H1 (cell line): ENCODE measurements at regions not wholly inside any gene's neighbourhood (a gene's known extent, or its start where the extent isn't known, plus 50 kb on each side); places are given as distances from the start of the nearest gene placed in this dataset.

Experiments used
- CTCF ChIA-PET: fragments of 300-600 bp; sonication (Branson Sonifier 250); formaldehyde crosslinking; loops from one replicate; lab custom pipeline; 2021; ENCODE audit not compliant: partially characterized antibody; lab: Charles Lee
- POLR2A ChIA-PET: fragments of 300-600 bp; sonication (Branson Sonifier 250); formaldehyde crosslinking; loops from one replicate; lab custom pipeline; 2021; ENCODE audit warnings: inconsistent platforms; ENCODE audit not compliant: partially characterized antibody; lab: Charles Lee
- DNase-seq, 2 experiments: peaks; one replicate each; pipeline versions ENCODE4 v3.0.0 to v3.0.0-alpha.2; 2010 to 2022; ENCODE audit warnings: low spot score in 2 of 2, low read depth in 1 of 2, mixed read lengths in 1 of 2
- FAIRE-seq: peaks from 2 replicates; lab custom pipeline; 2011; peaks lifted over from hg19 to GRCh38; lab: Jason Lieb, UNC
- H2AFZ ChIP-seq: 2 replicates; pipeline ENCODE4 v1.8.1; 2012; ENCODE audit warnings: low read length, inconsistent platforms
- H2AK5ac ChIP-seq: 2 replicates; pipeline ENCODE4 v1.6.1; 2013; ENCODE audit warnings: low read depth, low read length
- H2BK120ac ChIP-seq: replicated peaks from 2 replicates; pipeline ENCODE3; 2013; ENCODE audit warnings: low read depth, low read length, inconsistent platforms
- H2BK12ac ChIP-seq: 2 replicates; pipeline ENCODE4 v1.6.1; 2013; ENCODE audit warnings: low read depth, low read length
- H2BK15ac ChIP-seq: 2 replicates; pipeline ENCODE4 v1.6.1; 2013; ENCODE audit warnings: low read length
- H2BK20ac ChIP-seq: 2 replicates; pipeline ENCODE4 v1.6.1; 2013; ENCODE audit warnings: low read length
- H2BK5ac ChIP-seq: 2 replicates; pipeline ENCODE4 v1.6.1; 2013; ENCODE audit warnings: low read depth, low read length
- H3K14ac ChIP-seq: 2 replicates; pipeline ENCODE4 v1.6.1; 2013; ENCODE audit warnings: inconsistent platforms; ENCODE audit not compliant: insufficient read length
- H3K18ac ChIP-seq: 2 replicates; pipeline ENCODE4 v1.6.1; 2013; ENCODE audit warnings: low read length; ENCODE audit errors: extremely low read depth
- H3K23ac ChIP-seq: 2 replicates; pipeline ENCODE4 v1.6.1; 2013; ENCODE audit warnings: inconsistent platforms; ENCODE audit not compliant: insufficient read length
- H3K23me2 ChIP-seq: 2 replicates; pipeline ENCODE4 v1.6.1; 2013; ENCODE audit warnings: low read depth, low read length
- H3K27ac ChIP-seq: 2 replicates; pipeline ENCODE4 v1.6.1; 2011; ENCODE audit warnings: low read depth, low read length, inconsistent platforms
- H3K27me3 ChIP-seq, 4 experiments: replicated peaks in 1 of 4; 1 replicate in 1 of 4; 2 replicates in 3 of 4; pipeline versions ENCODE4 v1.6.1 to v1.8.1; 2011 to 2013; ENCODE audit warnings: low read length in 3 of 4, mild to moderate bottlenecking in 3 of 4, inconsistent platforms in 2 of 4, mixed read lengths in 2 of 4, moderate library complexity in 1 of 4; ENCODE audit not compliant: control insufficient read depth in 3 of 4, insufficient read depth in 3 of 4; ENCODE audit errors: extremely low read depth in 1 of 4
- H3K36me3 ChIP-seq, 4 experiments: 2 replicates each; pipeline versions ENCODE4 v1.6.1 to v1.8.1; 2011 to 2013; ENCODE audit warnings: mild to moderate bottlenecking in 4 of 4, low read length in 3 of 4, moderate library complexity in 2 of 4, control low read depth in 1 of 4, inconsistent platforms in 1 of 4; ENCODE audit not compliant: insufficient read depth in 4 of 4, control insufficient read depth in 2 of 4
- H3K4ac ChIP-seq: replicated peaks from 2 replicates; pipeline ENCODE3; 2013; ENCODE audit warnings: low read length, low read depth, mixed read lengths, inconsistent platforms; ENCODE audit not compliant: insufficient read length
- H3K4me1 ChIP-seq, 4 experiments: replicated peaks in 1 of 4; 1 replicate in 1 of 4; 2 replicates in 3 of 4; pipeline versions ENCODE4 v1.6.1 to v1.8.1; 2011 to 2013; ENCODE audit warnings: low read length in 3 of 4, inconsistent platforms in 2 of 4, mixed read lengths in 1 of 4; ENCODE audit not compliant: insufficient read depth in 4 of 4, control insufficient read depth in 3 of 4
- H3K4me2 ChIP-seq, 2 experiments: 2 replicates each; pipeline versions ENCODE4 v1.6.1 to v1.8.1; 2011 to 2013; ENCODE audit warnings: low read depth in 2 of 2, low read length in 2 of 2, control low read depth in 1 of 2, inconsistent platforms in 1 of 2, mild to moderate bottlenecking in 1 of 2; ENCODE audit not compliant: insufficient read depth in 1 of 2
- H3K4me3 ChIP-seq, 4 experiments: fragments of 200-600, 300-600 bp in 1 of 4; sonication (generic), shearing (Covaris generic), sonication (Bioruptor Twin) in 1 of 4; 2 replicates each; pipeline versions ENCODE4 v1.5.1 to v1.8.1; 2011 to 2016; ENCODE audit warnings: low read length in 4 of 4, low read depth in 3 of 4, control low read depth in 2 of 4, inconsistent platforms in 2 of 4, mild to moderate bottlenecking in 2 of 4, mixed read lengths in 1 of 4, moderate library complexity in 1 of 4; ENCODE audit not compliant: insufficient read depth in 2 of 4; ENCODE audit errors: extremely low read depth in 1 of 4
- H3K56ac ChIP-seq: replicated peaks from 2 replicates; pipeline ENCODE3; 2013; ENCODE audit warnings: low read depth, mild to moderate bottlenecking, mixed read lengths, low read length, inconsistent platforms; ENCODE audit not compliant: insufficient read length
- H3K79me1 ChIP-seq: 2 replicates; pipeline ENCODE4 v1.6.1; 2013; ENCODE audit warnings: low read depth, low read length, control low read depth
- H3K79me2 ChIP-seq, 2 experiments: 2 replicates each; pipeline versions ENCODE4 v1.6.1 to v1.8.1; 2012 to 2013; ENCODE audit warnings: low read length in 2 of 2, mild to moderate bottlenecking in 2 of 2, inconsistent platforms in 1 of 2; ENCODE audit not compliant: insufficient read depth in 2 of 2, control insufficient read depth in 1 of 2
- H3K9ac ChIP-seq, 4 experiments: replicated peaks in 1 of 4; 1 replicate in 1 of 4; 2 replicates in 3 of 4; pipeline versions ENCODE4 v1.6.1 to v1.8.1; 2011 to 2013; ENCODE audit warnings: low read depth in 3 of 4, low read length in 3 of 4, control low read depth in 2 of 4, mild to moderate bottlenecking in 2 of 4, moderate library complexity in 2 of 4, inconsistent platforms in 1 of 4; ENCODE audit errors: extremely low read depth in 1 of 4
- H3K9me3 ChIP-seq, 2 experiments: 2 replicates each; pipeline versions ENCODE4 v1.6.1 to v1.8.1; 2012 to 2013; ENCODE audit warnings: mild to moderate bottlenecking in 2 of 2, moderate library complexity in 2 of 2, control low read depth in 1 of 2, inconsistent platforms in 1 of 2, low read depth in 1 of 2, low read length in 1 of 2, mixed read lengths in 1 of 2; ENCODE audit not compliant: insufficient read depth in 2 of 2
- H4K20me1 ChIP-seq, 2 experiments: replicated peaks in 1 of 2; 2 replicates each; pipeline versions ENCODE3 to v1.8.1; 2011 to 2013; ENCODE audit warnings: inconsistent platforms in 2 of 2, low read length in 2 of 2, mild to moderate bottlenecking in 1 of 2; ENCODE audit not compliant: insufficient read depth in 2 of 2, control insufficient read depth in 1 of 2
- H4K5ac ChIP-seq: 2 replicates; pipeline ENCODE4 v1.6.1; 2013; ENCODE audit warnings: low read length, low read depth, mixed read lengths, inconsistent platforms; ENCODE audit not compliant: insufficient read length
- H4K8ac ChIP-seq: 2 replicates; pipeline ENCODE4 v1.8.0; 2013; ENCODE audit warnings: mild to moderate bottlenecking, moderate library complexity, low read length, inconsistent platforms; ENCODE audit not compliant: insufficient read depth; ENCODE audit errors: extremely low read depth
- H4K91ac ChIP-seq: replicated peaks from 2 replicates; pipeline ENCODE3; 2013; ENCODE audit warnings: low read length, mixed read lengths, inconsistent platforms; ENCODE audit not compliant: insufficient read length
- BACH1 ChIP-seq: IDR thresholded peaks from 2 replicates; pipeline ENCODE4 v1.6.1; 2012; ENCODE audit warnings: low read length, improper control_type of control experiment
- CHD1 ChIP-seq: IDR thresholded peaks from 2 replicates; pipeline ENCODE4 v1.6.1; 2012; ENCODE audit warnings: low read depth, low read length, improper control_type of control experiment
- GTF2F1 ChIP-seq: IDR thresholded peaks from 2 replicates; pipeline ENCODE4 v1.6.1; 2012; ENCODE audit warnings: low read depth, low read length, improper control_type of control experiment, borderline replicate concordance
- HDAC6 ChIP-seq: IDR thresholded peaks from one replicate; pipeline ENCODE4 v1.7.1; 2012; ENCODE audit warnings: low read depth, mild to moderate bottlenecking, inconsistent platforms, low read length, moderate library complexity
- MAX ChIP-seq: IDR thresholded peaks from 2 replicates; pipeline ENCODE4 v1.6.1; 2012; ENCODE audit warnings: inconsistent platforms
- SAP30 ChIP-seq: fragments of 300-600 bp; sonication (generic); IDR thresholded peaks from 2 replicates; pipeline ENCODE4 v1.7.1; 2012; ENCODE audit warnings: low read length, moderate library complexity, mild to moderate bottlenecking, inconsistent platforms; ENCODE audit not compliant: insufficient read depth, insufficient replicate concordance
- SP1 ChIP-seq: IDR thresholded peaks from 2 replicates; pipeline ENCODE4 v1.6.1; 2011; ENCODE audit warnings: low read depth, low read length
- YY1 ChIP-seq: IDR thresholded peaks from 2 replicates; pipeline ENCODE4 v1.6.1; 2011; ENCODE audit warnings: low read depth, mild to moderate bottlenecking, low read length
- ZNF274 ChIP-seq: IDR thresholded peaks from 2 replicates; pipeline ENCODE4 v1.7.0; 2012; ENCODE audit warnings: low read length, borderline replicate concordance; ENCODE audit errors: extremely low read depth
- WGBS, 2 experiments: shearing (Covaris generic) in 1 of 2; methylation state at CpG; one replicate each; pipeline versions ENCODE4 v1.1.6 to v1.1.7; 2013 to 2015; ENCODE audit warnings: low lambda C conversion rate in 2 of 2, mixed read lengths in 2 of 2, inconsistent platforms in 1 of 2, low coverage in 1 of 2, missing lambda C conversion rate in 1 of 2; ENCODE audit not compliant: insufficient replicate concordance in 2 of 2, insufficient coverage in 1 of 2, insufficient read length in 1 of 2; ENCODE audit errors: extremely low coverage in 1 of 2, missing lambda C conversion rate in 1 of 2; 5-methylcytosine and 5-hydroxymethylcytosine counted together

DNA sequence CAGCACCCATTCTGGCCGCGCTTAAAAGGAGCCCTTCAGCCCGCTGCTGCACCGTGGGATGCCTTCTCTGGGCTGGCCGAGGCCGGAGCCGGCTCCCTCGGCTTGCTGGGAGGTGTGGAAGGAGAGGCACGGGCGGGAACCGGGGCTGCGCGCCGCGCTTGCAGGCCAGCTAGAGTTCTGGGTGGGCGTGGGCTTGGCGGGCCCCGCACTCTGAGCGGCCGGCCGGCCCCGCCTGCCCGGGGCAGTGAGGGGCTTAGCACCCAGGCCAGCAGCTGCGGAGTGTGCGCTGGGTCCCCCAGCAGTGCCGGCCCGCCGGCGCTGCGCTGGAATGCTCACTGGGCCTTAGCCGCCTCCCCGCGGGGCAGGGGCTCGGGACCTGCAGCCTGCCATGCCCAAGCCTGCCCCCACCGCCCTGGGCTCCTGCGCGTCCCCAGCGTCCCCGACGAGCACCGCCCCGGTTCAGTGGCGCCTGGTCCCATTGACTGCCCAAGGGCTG is 111.3 kb downstream of the PCDH18 start:
- Histone ChIP-seq H3K9ac (no peak overlapping the region), H2BK12ac (no peak overlapping the region), H3K4me3 (peak overlapping the region in 2 of 4 experiments; percentile 29 to 40; a peak in 4 of 8 replicates), H4K91ac (no peak overlapping the region), H2BK120ac (no peak overlapping the region), H3K56ac (no peak overlapping the region), H2BK20ac (no peak overlapping the region), H3K27me3 (no peaks in the 10 kb centered on the region), H3K23ac (no peak overlapping the region), H3K9me3 (no peaks in the 10 kb centered on the region; a peak in 1 of 4 replicates), H4K8ac (no peak overlapping the region), H2BK5ac (no peak overlapping the region), H2AK5ac (no peak overlapping the region), H3K14ac (no peak overlapping the region), H3K27ac (no peak overlapping the region), H3K4me1 (no peaks in the 10 kb centered on the region), H3K4ac (no peak overlapping the region), H3K79me1 (no peaks in the 10 kb centered on the region), H3K79me2 (no peaks in the 10 kb centered on the region), H4K20me1 (no peaks in the 10 kb centered on the region), H2AFZ (no peak overlapping the region), H3K23me2 (no peaks in the 10 kb centered on the region), H3K4me2 (peak overlapping the region; percentile 18 to 46; a peak in 3 of 4 replicates), H3K18ac (no peak overlapping the region), H4K5ac (no peak overlapping the region), H2BK15ac (no peak overlapping the region), H3K36me3 (no peaks in the 10 kb centered on the region)
- TF ChIP-seq SAP30 (no peak), HDAC6 (no peak), MAX (no peak), CHD1 (no peak), SP1 (no peak), GTF2F1 (no peak), YY1 (no peak), ZNF274 (no peak), BACH1 (no peak)
- WGBS, 2 experiments, result 74% methylated on average over 8 of the region's 43 CpGs; no CpG with 5 or more reads in 1 of the 2 experiments
- CTCF ChIA-PET, result interaction anchor here (1.2 to 1.7 kb wide), 2 partner anchors 191 to 284 kb away, joined by 5 to 6 read pairs; no protein-coding TSS in a partner anchor
- DNase-seq (no peak), FAIRE-seq (no peak)
- POLR2A ChIA-PET, result no interaction called here
